ENCODE measurements at regions not wholly inside any gene's neighbourhood (a gene's known extent, or its start where the extent isn't known, plus 50 kb on each side); places are given as distances from the start of the nearest gene placed in this dataset.

DNA sequence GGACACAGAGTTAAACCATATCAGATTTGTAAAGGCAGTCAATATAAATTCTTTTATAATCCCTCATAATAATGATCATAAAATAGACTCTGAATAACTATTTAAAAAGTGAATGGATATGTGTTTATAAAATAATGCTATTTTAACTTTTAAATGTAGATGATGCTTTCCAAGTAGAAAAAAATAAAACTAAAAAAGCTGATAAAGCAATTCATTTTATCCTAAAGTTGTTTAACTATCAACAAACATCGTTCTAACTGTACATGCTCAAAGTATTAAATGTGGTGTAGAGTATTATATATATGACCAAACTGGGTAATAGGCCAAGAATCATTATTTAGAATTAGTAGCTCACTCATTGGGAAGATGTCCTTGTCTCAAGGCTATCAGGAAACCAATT, 248.3 kb upstream of the CLEC14A start:
- Histone ChIP-seq H3K27ac (no peak overlapping the region), H3K4me1 (no peaks in the 10 kb centered on the region), H3K4me3 (no peak overlapping the region), H3K36me3 (no peaks in the 10 kb centered on the region), H3K9me3 (no peaks in the 10 kb centered on the region), H3K27me3 (no peaks in the 10 kb centered on the region)
- ATAC-seq = no peak
- no peak for DNase-seq
- no peak for TF ChIP-seq CTCF (IDR thresholded peaks at IDR 0.05)
- intact Hi-C loops (cut with DNase I) = no loop called here

GRCh38 chr14:38502239-38502638, 246.3 kb upstream of the CLEC14A start:
- no peak overlapping the region for H3K27ac ChIP-seq
- H3K36me3 ChIP-seq = no peaks in the 10 kb centered on the region
- no peaks in the 10 kb centered on the region for H3K27me3 ChIP-seq
- H3K4me3 ChIP-seq = no peak overlapping the region
- no peak for ATAC-seq
- intact Hi-C loops (cut with DNase I) = no loop called here
- H3K4me1 ChIP-seq = no peaks in the 10 kb centered on the region
- DNase-seq = no peak
- TF ChIP-seq CTCF (IDR thresholded peaks at IDR 0.05) = no peak
- H3K9me3 ChIP-seq = no peaks in the 10 kb centered on the region

DNA sequence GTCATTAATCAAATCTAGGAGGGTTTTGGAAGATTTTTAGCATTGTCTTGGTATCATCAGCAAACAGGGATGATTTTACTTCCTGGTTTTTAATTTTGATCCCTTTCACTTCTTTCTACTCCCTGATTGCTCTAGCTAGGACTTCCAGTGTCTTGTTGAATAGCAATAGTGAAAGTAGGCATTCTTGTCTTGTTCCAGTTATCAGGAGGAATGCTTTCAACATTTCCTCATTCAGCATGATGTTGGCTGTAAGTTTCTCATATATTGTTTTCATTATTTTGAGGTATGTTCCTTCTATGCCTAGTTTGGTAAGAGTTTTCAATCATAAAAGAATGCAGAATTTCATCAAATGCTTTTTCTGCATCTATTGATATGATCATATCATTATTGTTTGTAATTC, 244.2 kb upstream of the CLEC14A start:
- Histone ChIP-seq H3K27me3 (no peaks in the 10 kb centered on the region), H3K36me3 (no peaks in the 10 kb centered on the region), H3K4me1 (no peaks in the 10 kb centered on the region), H3K4me3 (no peak overlapping the region), H3K27ac (no peak overlapping the region), H3K9me3 (peaks cover 0 to 3% of the 10 kb centered on the region in 2 donors)
- TF ChIP-seq CTCF (IDR thresholded peaks at IDR 0.05) = no peak
- ATAC-seq = no peak
- intact Hi-C loops (cut with DNase I) = no loop called here
- DNase-seq = no peak

- Histone ChIP-seq H3K27me3 (no peaks in the 10 kb centered on the region), H3K4me3 (no peak overlapping the region), H3K27ac (no peak overlapping the region), H3K4me1 (no peaks in the 10 kb centered on the region), H3K36me3 (no peaks in the 10 kb centered on the region), H3K9me3 (peaks cover 0 to 20% of the 10 kb centered on the region in 2 donors)
- no peak for ATAC-seq
- no peak for DNase-seq
- TF ChIP-seq CTCF (IDR thresholded peaks at IDR 0.05) = no peak
- intact Hi-C loops (cut with DNase I) = no loop called here
Observed at GRCh38 chr14:38496092-38496491, 240.2 kb upstream of the CLEC14A start.

DNA sequence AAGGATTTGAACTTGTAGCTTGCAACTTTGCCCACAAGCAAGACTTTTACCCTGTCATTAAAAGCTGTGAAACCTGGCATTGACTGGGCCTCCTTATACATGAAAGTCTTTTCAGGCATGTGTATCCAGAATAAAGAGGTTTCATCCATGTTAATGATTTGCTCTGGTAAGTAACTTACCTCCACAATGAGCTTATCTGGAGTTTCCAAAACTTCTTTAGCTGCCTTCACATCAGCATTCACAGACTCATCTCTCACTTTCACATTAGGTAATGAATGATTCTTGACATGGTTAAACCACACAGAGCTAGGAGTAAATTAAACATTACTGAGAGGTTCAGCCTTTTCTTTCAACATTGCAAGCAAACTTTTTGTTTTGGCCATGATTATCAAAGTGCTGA, 234.4 kb upstream of the CLEC14A start:
- Histone ChIP-seq H3K4me1 (no peaks in the 10 kb centered on the region), H3K36me3 (no peaks in the 10 kb centered on the region), H3K4me3 (no peak overlapping the region), H3K9me3 (peaks cover 0 to 21% of the 10 kb centered on the region in 2 donors), H3K27ac (no peak overlapping the region), H3K27me3 (no peaks in the 10 kb centered on the region)
- no peak for TF ChIP-seq CTCF (IDR thresholded peaks at IDR 0.05)
- ATAC-seq (no peak), DNase-seq (no peak)
- intact Hi-C loops (cut with DNase I) = no loop called here

Data from left lung (tissue), 4 donors.